A549 (cell line): ENCODE measurements at regions not wholly inside any gene's neighbourhood (a gene's known extent, or its start where the extent isn't known, plus 50 kb on each side); places are given as distances from the start of the nearest gene placed in this dataset.

Source experiments
- CTCF ChIP-seq: fragments of >200 bp; sonication (Bioruptor Twin); formaldehyde crosslinking; IDR thresholded peaks from 3 replicates; pipeline ENCODE4 v1.5.1; 2016
- KDM1A ChIP-seq: fragments of 200-600 bp; sonication (generic); IDR thresholded peaks from 2 replicates; pipeline ENCODE4 v1.6.1; 2016; ENCODE audit warnings: low read depth, mild to moderate bottlenecking

- TF ChIP-seq KDM1A, result no peak
- TF ChIP-seq CTCF, result no peak
Measured at GRCh38 chr18:57095884-57096283, 51.0 kb upstream of the BOD1L2 start.
